ENCODE measurements at regions not wholly inside any gene's neighbourhood (a gene's known extent, or its start where the extent isn't known, plus 50 kb on each side); places are given as distances from the start of the nearest gene placed in this dataset.

DNA sequence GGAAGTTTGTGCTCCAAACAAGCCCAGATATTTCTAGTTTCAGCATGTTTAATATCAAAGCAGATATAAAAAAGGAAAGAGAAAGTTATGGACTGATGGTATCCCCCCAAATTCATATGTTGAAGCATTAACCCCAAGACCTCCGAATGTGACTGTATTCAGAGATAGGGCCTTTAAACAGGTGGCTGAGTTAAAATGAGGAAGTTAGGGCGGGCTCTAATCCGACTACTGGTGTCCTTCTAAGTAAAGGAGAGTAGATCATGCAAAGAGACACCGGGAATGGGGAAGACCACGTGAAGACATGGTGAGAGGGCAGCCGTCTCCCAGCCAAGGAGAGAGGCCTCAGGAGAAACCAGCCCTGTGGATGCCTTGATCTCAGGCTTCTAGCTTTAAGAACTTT lies 324.1 kb upstream of the KIF2A start:
- no peak for FAIRE-seq

DNA sequence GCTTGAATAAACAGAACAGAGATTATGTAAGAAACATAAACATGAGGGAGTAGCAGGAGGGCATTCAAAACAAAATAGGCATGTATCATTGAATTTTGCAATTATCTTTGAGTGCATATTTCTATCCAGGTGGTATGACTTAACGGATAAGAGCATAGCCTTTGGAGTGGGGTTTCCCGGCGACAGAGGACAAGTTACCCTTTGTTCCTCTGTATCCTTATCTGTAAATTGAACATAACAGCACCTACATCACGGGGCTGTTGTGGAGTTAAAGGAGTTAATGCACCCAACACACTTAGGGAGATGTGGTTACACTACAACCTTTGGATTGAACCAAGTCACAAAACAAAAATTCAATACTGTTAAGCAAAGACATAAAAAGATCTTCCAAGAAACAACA lies 314.6 kb upstream of the KIF2A start:
- no peak for FAIRE-seq

- FAIRE-seq, result no peak
Observed at GRCh38 chr5:61991866-61992265, 314.1 kb upstream of the KIF2A start.

GRCh38 chr5:61993295-61993927 lies 312.6 kb upstream of the KIF2A start:
- FAIRE-seq, result no peak

GRCh38 chr5:61994171-61994570 lies 311.8 kb upstream of the KIF2A start:
- FAIRE-seq, result no peak

DNA sequence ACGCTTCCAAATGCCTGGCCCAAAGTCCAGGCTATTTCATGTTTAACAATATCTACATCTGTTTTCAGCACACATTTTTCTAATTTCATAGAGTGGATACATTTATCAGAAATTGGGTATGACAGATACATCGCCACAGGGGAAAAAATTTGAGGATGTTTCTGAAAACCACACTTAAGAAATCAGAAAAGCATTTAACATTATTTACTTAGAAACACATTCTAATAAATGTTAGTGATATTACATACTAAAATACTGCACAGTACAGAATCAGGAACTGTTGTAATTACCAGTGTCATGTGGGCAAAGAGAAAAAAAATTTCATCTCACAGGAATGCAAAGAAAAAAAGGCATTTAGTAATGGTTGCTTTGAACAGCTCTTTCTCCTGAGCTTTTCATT lies 310.5 kb upstream of the KIF2A start:
- FAIRE-seq, result no peak

DNA sequence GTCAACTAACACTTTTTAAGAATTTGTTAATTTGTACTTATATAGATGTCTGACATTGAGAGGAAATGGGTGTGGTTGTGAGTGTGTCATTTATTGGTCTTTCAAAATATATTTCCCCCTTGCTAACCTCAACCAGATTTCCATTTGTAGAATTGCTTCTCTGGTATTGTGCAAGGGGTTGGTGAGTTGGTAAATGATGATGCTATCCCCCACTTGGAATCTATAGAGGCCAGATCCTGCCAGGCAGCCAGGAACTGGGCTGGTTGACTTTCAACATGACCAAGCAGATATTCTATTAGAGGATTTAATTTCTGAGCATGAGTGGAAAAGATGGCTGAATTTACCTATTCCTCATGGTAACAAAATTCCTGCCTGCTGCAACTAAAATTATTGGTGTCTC lies 306.6 kb upstream of the KIF2A start:
- no peak for FAIRE-seq

- no peak for FAIRE-seq
Observed at GRCh38 chr5:62000646-62001045, 305.4 kb upstream of the KIF2A start.

DNA sequence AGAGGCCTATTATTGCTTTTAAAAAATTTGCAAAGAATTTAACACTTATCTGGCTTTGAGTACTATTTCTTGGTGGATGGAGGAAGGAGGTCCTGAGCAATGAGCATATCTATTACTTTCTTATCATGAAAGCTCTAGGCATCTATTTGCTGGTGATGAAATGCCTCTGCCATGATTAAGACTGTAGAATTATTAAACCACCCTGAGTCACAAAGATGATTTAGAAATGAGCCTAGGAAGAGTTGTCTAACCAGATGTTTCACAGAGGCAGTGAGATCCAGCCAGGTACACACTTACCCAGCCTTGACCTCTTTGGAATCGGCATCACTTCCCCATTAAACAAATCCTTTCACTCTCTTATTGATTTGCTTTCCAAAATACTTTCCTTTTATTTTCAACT lies 304.4 kb upstream of the KIF2A start:
- no peak for FAIRE-seq

DNA sequence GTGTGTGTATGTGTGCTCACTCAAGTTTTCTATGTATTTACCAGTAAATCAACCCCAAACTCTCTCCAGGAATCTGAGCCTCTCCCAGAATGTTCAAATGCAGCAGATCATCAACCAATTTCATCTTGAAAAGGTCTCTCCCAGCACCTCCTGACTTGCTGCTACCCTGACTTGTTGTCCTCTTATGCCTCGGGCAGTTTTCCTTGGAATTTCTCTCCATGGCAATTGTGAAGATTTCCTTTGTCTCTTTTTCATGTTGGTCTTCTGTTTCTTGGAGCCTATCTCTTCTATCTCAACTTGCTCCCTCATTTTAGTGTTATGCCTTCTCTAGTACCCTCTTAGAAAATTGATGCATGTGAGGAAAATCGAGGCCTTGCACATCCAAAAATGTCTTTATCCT lies 303.6 kb upstream of the KIF2A start:
- FAIRE-seq, result no peak

DNA sequence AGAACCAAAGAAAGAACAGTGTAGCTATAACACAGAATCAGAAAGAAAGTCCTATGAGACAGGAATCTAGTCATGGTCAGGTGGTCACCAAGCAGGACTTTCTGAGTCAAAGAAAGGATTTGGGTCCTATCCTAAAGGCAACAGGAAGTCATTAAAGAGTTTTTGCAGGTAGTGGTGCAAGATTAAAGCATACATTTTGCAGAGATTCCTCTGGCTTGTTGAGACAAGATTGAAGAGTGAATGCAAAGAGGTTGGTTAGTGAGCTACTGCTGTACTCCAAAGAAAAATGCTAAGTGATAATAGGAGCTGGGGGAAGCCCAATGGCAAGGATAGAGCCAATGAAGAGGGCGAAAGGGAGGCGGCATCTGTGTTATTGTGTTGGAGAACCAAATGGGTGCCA lies 300.5 kb upstream of the KIF2A start:
- no peak for FAIRE-seq

DNA sequence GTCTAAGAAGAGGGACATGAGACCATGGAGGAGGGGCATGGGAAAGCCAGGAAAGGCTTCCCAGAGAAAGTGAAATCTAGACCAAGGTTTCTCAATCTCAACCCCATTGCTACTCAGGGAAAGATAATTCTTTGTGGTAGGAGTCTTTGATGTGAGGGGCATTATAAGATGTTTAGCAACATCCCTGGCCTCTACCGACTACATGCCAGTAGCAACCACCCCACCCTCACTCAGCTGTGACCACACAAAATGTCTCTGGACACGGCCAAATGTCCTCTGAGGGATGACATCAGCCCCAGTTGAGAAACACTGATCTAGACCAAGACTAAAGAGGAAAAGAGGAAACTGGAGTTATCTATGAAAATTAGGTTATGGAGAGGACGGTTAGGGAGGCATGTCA lies 298.5 kb upstream of the KIF2A start:
- no peak for FAIRE-seq

DNA sequence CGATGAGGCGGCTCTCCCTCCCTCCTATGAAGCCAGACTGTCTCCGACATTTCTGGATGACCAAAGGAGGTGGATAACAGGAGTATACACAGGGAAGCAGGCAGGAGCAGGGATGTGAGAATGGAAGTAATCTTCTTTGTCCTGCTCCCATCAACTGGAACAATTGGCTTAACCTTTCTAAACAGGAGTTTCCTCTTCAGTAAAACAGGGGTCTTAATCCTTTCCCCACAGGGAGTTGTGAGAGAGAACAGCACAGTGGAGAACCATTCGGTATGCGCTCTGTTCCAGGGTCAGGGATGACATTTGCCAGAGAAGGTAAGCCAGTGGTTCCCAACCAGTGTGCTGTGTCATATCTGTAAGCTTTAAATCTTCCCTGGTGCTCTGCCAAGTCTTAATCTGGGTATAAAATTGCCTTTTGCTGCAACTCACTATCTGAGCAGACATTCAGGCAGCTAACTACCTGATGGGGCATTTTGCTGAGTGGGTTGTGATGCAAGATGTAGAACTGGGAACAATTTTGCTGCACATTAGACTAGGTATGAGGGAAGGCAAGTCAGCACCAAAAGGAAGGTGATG lies 294.8 kb upstream of the KIF2A start:
- FAIRE-seq, result no peak

DNA sequence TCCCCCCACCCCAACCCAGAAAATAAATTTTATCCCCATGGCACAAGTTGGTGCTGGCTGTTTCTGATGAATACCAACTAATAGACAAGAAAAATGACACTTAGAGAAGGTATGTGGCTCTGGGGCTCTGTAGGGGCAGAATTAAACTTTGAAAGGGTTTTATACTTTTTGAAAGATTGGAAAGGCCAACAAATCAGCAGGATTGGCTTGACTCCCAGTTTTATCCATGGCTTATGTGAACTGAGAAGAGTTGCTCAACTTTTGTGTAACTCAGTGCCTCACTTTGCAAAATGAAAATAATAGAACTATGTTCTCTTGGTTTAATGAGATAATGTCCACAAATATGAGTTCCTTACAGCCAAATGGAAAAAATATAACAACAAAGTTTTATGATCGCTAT lies 288.9 kb upstream of the KIF2A start:
- no peak for FAIRE-seq

DNA sequence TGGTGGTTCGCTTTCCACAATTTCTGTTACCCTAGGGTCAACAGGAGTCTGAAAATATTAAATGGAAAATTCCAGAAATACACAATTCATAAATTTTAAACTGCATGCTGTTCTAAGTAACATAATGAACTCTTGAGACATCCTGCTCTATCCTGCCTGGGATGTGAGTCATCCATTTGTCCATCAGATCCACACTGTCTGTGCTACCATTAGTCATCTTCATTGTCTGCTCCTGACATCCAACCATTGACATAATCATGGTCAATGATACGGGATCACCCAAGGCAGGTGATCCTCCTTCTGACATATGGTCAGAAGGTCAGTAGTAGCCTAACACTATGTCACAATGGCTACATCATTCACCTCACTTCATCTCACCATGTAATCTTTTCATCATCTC lies 276.7 kb upstream of the KIF2A start:
- FAIRE-seq, result no peak

- FAIRE-seq, result no peak
Observed at GRCh38 chr5:62030326-62030725, 275.7 kb upstream of the KIF2A start.

DNA sequence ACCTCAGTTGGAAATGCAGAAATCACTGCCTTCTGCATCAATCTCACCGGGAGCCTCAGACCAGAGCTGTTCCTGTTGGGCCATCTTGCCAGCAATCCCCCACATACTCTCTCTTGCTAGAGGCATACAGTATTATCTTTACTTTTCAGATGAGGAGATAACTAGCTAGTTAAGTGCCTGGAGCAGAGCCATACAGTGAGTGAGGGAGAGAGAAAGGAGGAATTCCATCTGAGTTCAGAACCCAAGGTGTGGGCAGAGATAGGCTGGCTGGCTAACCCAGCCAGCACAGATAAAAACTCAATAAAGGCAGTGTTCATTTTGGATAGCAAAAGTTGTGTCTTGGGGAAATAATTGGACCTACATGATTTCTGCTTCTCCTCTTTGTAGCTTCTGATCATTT lies 268.0 kb upstream of the KIF2A start:
- FAIRE-seq, result no peak

DNA sequence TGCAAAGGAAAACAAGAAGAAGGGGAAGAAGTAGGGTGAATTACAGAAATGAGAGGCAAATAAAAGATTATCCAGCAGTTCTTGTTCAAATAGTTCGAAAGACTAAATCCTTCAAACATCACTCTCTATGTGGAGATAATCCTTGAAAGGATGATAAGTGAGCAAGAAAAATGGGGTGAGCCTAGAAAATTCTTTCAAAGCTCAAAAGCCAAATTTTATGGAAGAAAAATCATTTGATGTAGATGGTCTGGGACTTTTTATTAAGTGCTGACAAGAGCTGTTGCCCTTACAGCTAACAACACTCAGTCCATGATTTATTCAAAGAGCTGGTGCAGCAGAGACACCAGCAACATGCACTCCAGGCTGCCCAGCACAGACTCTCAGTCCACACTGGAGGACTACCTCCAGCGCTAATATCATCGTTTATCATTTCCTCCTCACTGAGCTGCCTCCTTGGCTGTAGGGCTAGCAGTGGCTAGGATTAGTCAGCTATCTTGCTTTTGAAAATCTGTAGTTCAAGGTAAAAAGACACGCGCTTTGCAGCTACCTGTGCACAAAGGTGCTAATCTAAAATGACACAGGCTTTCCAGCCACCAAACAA lies 264.8 kb upstream of the KIF2A start:
- peak; percentile 93 for FAIRE-seq

DNA sequence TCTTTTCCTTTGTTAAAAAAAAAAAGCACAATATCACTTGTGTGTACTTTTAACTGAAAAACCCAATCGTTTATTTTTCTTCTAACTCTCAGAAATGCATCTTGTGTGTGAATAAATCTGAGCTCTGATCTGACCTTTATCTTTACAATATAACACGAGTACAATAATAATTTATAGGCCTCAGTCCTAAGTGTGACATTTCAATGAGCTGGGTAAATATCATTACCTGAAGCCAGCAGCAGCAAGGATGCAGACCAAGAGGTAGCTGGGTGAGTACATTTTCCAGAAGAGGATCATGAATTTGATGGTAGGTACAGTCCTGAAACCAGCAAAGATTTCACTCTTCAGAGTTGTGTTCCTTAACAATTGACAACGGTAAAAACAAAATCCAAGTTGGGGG lies 264.0 kb upstream of the KIF2A start:
- peak; percentile 94 for FAIRE-seq

- FAIRE-seq, result no peak
Observed at GRCh38 chr5:62043289-62044280, 262.4 kb upstream of the KIF2A start.

DNA sequence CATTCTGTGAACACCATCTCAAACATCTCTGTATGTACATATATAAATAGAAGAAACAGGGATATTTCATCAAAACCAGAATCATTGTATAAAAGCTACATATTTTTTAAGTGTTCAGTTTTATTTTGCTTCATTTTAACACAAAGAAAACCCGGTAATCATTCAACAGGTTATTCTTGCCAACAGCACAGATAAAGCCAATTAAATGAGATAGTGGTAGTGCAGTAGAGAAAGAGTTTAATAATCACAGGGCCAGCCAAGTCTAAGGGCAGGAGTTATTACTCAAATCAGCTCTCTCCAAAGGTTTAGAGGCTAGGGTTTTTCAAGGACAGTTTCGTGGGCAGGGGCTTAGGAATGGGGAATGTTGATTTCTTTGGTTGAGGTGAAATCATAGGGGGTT lies 261.0 kb upstream of the KIF2A start:
- FAIRE-seq, result no peak

GRCh38 chr5:62046191-62046590 lies 259.8 kb upstream of the KIF2A start:
- no peak for FAIRE-seq

GRCh38 chr5:62051747-62052146 lies 254.3 kb upstream of the KIF2A start:
- no peak for FAIRE-seq

- no peak for FAIRE-seq
Observed at GRCh38 chr5:62059960-62060359, 246.0 kb upstream of the KIF2A start.

Measured in islet of Langerhans (tissue), 1 donor.